ENCODE measurements at regions not wholly inside any gene's neighbourhood (a gene's known extent, or its start where the extent isn't known, plus 50 kb on each side); places are given as distances from the start of the nearest gene placed in this dataset.

- Histone ChIP-seq H2BK5ac (ENCODE audit: insufficient read length, low read length) (no peak overlapping the region), H3K23ac (ENCODE audit: insufficient read length, low read depth, low read length) (no peak overlapping the region), H2BK120ac (ENCODE audit: low read depth, low read length, poor library complexity, severe bottlenecking) (no peak overlapping the region), H4K8ac (replicated peaks; ENCODE audit: insufficient read length, low read depth, low read length) (no peak overlapping the region), H3K27me3 (ENCODE audit: insufficient read depth, low read length) (no peaks in the 10 kb centered on the region), H3K79me1 (ENCODE audit: insufficient read depth, low read depth, low read length, poor library complexity, severe bottlenecking) (no peaks in the 10 kb centered on the region), H2BK15ac (ENCODE audit: low read depth, low read length) (no peak overlapping the region), H3K27ac (ENCODE audit: insufficient read length, low read depth, low read length) (no peak overlapping the region), H4K20me1 (ENCODE audit: control insufficient read depth, insufficient read depth, insufficient read length) (no peaks in the 10 kb centered on the region), H3T11ph (ENCODE audit: low read length) (no peak overlapping the region), H2AFZ (ENCODE audit: low read length) (no peak overlapping the region), H4K91ac (ENCODE audit: insufficient read length, low read depth, low read length) (no peak overlapping the region), H3K14ac (ENCODE audit: insufficient read depth, low read length) (no peak overlapping the region), H4K5ac (ENCODE audit: insufficient read length, low read depth, low read length) (no peak overlapping the region), H3K18ac (ENCODE audit: insufficient read length, low read depth, low read length) (no peak overlapping the region), H3K79me2 (ENCODE audit: insufficient read depth, low read length) (no peaks in the 10 kb centered on the region), H3K4me1 (ENCODE audit: insufficient read depth, low read length) (no peaks in the 10 kb centered on the region), H2BK20ac (ENCODE audit: low read depth, low read length, poor library complexity, severe bottlenecking) (no peak overlapping the region), H3K23me2 (ENCODE audit: insufficient read length, low read depth, low read length, poor library complexity, severe bottlenecking) (no peaks in the 10 kb centered on the region), H3K4me2 (ENCODE audit: insufficient read depth, insufficient read length, low read length) (no peak overlapping the region), H3K56ac (ENCODE audit: insufficient read length, low read depth, low read length) (no peak overlapping the region), H3K9ac (ENCODE audit: extremely low read depth, insufficient read length, low read length) (no peak overlapping the region), H2BK12ac (ENCODE audit: insufficient read length, low read depth, low read length) (no peak overlapping the region), H3K4ac (ENCODE audit: low read depth, low read length) (no peak overlapping the region), H2AK5ac (ENCODE audit: insufficient read length, low read length) (no peak overlapping the region), H3K9me3 (ENCODE audit: control insufficient read depth, low read depth, low read length) (no peaks in the 10 kb centered on the region)
- H3K4me1 Mint-ChIP-seq = peaks cover 0 to 12% of the 10 kb centered on the region in 2 experiments; a peak in 2 of 4 replicates
- H3K36me3 Mint-ChIP-seq (ENCODE audit: insufficient read depth in 1 of 3, low read depth in 3 of 3) = peaks cover 0 to 4% (median 0%) of the 10 kb centered on the region in 3 experiments; a peak in 3 of 7 replicates
- H3K27me3 Mint-ChIP-seq (ENCODE audit: low read depth) = no peaks in the 10 kb centered on the region
- no peak for DNase-seq
- H3K27ac Mint-ChIP-seq = no peak overlapping the region
- H3K9me3 Mint-ChIP-seq = no peaks in the 10 kb centered on the region; a peak in 1 of 5 replicates
- no CpG with 5 or more reads among the region's 11 CpGs for WGBS (ENCODE audit: extremely low coverage, insufficient read length, low lambda C conversion rate)
- H3K4me3 Mint-ChIP-seq = no peak overlapping the region
- TF ChIP-seq, protein P1, sequence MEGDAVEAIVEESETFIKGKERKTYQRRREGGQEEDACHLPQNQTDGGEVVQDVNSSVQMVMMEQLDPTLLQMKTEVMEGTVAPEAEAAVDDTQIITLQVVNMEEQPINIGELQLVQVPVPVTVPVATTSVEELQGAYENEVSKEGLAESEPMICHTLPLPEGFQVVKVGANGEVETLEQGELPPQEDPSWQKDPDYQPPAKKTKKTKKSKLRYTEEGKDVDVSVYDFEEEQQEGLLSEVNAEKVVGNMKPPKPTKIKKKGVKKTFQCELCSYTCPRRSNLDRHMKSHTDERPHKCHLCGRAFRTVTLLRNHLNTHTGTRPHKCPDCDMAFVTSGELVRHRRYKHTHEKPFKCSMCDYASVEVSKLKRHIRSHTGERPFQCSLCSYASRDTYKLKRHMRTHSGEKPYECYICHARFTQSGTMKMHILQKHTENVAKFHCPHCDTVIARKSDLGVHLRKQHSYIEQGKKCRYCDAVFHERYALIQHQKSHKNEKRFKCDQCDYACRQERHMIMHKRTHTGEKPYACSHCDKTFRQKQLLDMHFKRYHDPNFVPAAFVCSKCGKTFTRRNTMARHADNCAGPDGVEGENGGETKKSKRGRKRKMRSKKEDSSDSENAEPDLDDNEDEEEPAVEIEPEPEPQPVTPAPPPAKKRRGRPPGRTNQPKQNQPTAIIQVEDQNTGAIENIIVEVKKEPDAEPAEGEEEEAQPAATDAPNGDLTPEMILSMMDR (conservative IDR thresholded peaks at IDR 0.05) = no peak
Measured at GRCh38 chr13:109281903-109282635, 504.3 kb downstream of the IRS2 start.

All from H9 (cell line).